Parathyroid adenoma (tissue), 2 donors: ENCODE measurements at regions not wholly inside any gene's neighbourhood (a gene's known extent, or its start where the extent isn't known, plus 50 kb on each side); places are given as distances from the start of the nearest gene placed in this dataset.

ENCODE experiments used
- H2AFZ ChIP-seq: fragments of 300-600 bp; sonication (generic); one replicate; pipeline ENCODE4 v1.7.0; 2017; ENCODE audit warnings: antibody characterized with exemption, mild to moderate bottlenecking
- H3K27ac ChIP-seq: fragments of 300-600 bp; sonication (generic); one replicate; pipeline ENCODE4 v1.7.0; 2017
- H3K27me3 ChIP-seq: fragments of 300-600 bp; sonication (generic); one replicate; pipeline ENCODE4 v1.7.0; 2017; ENCODE audit warnings: low read length; ENCODE audit not compliant: control insufficient read depth, insufficient read depth
- H3K36me3 ChIP-seq: fragments of 300-600 bp; sonication (generic); one replicate; pipeline ENCODE4 v1.7.0; 2017; ENCODE audit warnings: low read length; ENCODE audit not compliant: control insufficient read depth, insufficient read depth
- H3K4me1 ChIP-seq: fragments of 300-600 bp; sonication (generic); one replicate; pipeline ENCODE4 v1.7.0; 2017; ENCODE audit warnings: control low read depth
- H3K4me2 ChIP-seq: fragments of 300-600 bp; sonication (generic); one replicate; pipeline ENCODE4 v1.7.0; 2017; ENCODE audit warnings: low read length
- H3K4me3 ChIP-seq: fragments of 300-600 bp; sonication (generic); one replicate; pipeline ENCODE4 v1.7.0; 2017; ENCODE audit warnings: low read depth, low read length
- H3K79me2 ChIP-seq: fragments of 300-600 bp; sonication (generic); one replicate; pipeline ENCODE4 v1.7.0; 2017; ENCODE audit warnings: control low read depth
- H3K9ac ChIP-seq: fragments of 300-600 bp; sonication (generic); one replicate; pipeline ENCODE4 v1.7.0; 2017; ENCODE audit warnings: mild to moderate bottlenecking
- H3K9me3 ChIP-seq: fragments of 300-600 bp; sonication (generic); one replicate; pipeline ENCODE4 v1.7.0; 2017; ENCODE audit warnings: low read length; ENCODE audit not compliant: control insufficient read depth
- CTCF ChIP-seq: fragments of 300-600 bp; sonication (generic); IDR thresholded peaks from one replicate; pipeline ENCODE4 v1.7.0; 2017; ENCODE audit warnings: antibody characterized with exemption, mild to moderate bottlenecking
- donor health status: primary hyperparathyroidism.

GRCh38 chr3:29195056-29195455 lies 85.8 kb upstream of the RBMS3 start:
- H3K9ac ChIP-seq: no peak overlapping the region
- TF ChIP-seq CTCF: no peak
- no peaks in the 10 kb centered on the region for H3K27me3 ChIP-seq
- no peak overlapping the region for H3K27ac ChIP-seq
- no peak overlapping the region for H2AFZ ChIP-seq
- no peak overlapping the region for H3K4me2 ChIP-seq
- H3K36me3 ChIP-seq: no peaks in the 10 kb centered on the region
- no peaks in the 10 kb centered on the region for H3K9me3 ChIP-seq
- H3K4me3 ChIP-seq: no peak overlapping the region
- no peaks in the 10 kb centered on the region for H3K4me1 ChIP-seq
- H3K79me2 ChIP-seq: no peaks in the 10 kb centered on the region

- TF ChIP-seq CTCF: no peak
- Histone ChIP-seq H3K9ac (no peak overlapping the region), H2AFZ (no peak overlapping the region), H3K9me3 (no peaks in the 10 kb centered on the region), H3K4me3 (no peak overlapping the region), H3K4me1 (no peaks in the 10 kb centered on the region), H3K27ac (no peak overlapping the region), H3K36me3 (no peaks in the 10 kb centered on the region), H3K4me2 (no peak overlapping the region), H3K27me3 (no peaks in the 10 kb centered on the region), H3K79me2 (no peaks in the 10 kb centered on the region)
Observed at GRCh38 chr3:29201604-29202003, 79.3 kb upstream of the RBMS3 start.

- no peak overlapping the region for H3K9ac ChIP-seq
- H3K4me3 ChIP-seq: no peak overlapping the region
- H3K36me3 ChIP-seq: no peaks in the 10 kb centered on the region
- H3K4me1 ChIP-seq: no peaks in the 10 kb centered on the region
- H3K4me2 ChIP-seq: no peak overlapping the region
- H2AFZ ChIP-seq: no peak overlapping the region
- no peaks in the 10 kb centered on the region for H3K9me3 ChIP-seq
- H3K27ac ChIP-seq: no peak overlapping the region
- no peaks in the 10 kb centered on the region for H3K79me2 ChIP-seq
- TF ChIP-seq CTCF: no peak
- H3K27me3 ChIP-seq: no peaks in the 10 kb centered on the region
Observed at GRCh38 chr3:29202378-29202777, 78.5 kb upstream of the RBMS3 start.

- Histone ChIP-seq H3K9me3 (no peaks in the 10 kb centered on the region), H3K4me1 (no peaks in the 10 kb centered on the region), H3K27ac (no peak overlapping the region), H3K4me3 (no peak overlapping the region), H3K4me2 (no peak overlapping the region), H3K79me2 (no peaks in the 10 kb centered on the region), H3K36me3 (no peaks in the 10 kb centered on the region), H2AFZ (no peak overlapping the region), H3K9ac (no peak overlapping the region), H3K27me3 (no peaks in the 10 kb centered on the region)
- TF ChIP-seq CTCF: no peak
Observed at GRCh38 chr3:29203851-29204250, 77.0 kb upstream of the RBMS3 start.

- Histone ChIP-seq H3K27ac (no peak overlapping the region), H3K9me3 (no peaks in the 10 kb centered on the region), H3K9ac (no peak overlapping the region), H3K4me2 (no peak overlapping the region), H3K4me1 (no peaks in the 10 kb centered on the region), H3K4me3 (no peak overlapping the region), H2AFZ (no peak overlapping the region), H3K79me2 (no peaks in the 10 kb centered on the region), H3K27me3 (no peaks in the 10 kb centered on the region), H3K36me3 (no peaks in the 10 kb centered on the region)
- TF ChIP-seq CTCF: no peak
Observed at GRCh38 chr3:29207427-29207826, 73.4 kb upstream of the RBMS3 start.
